GM12801 (cell line): ENCODE measurements at regions not wholly inside any gene's neighbourhood (a gene's known extent, or its start where the extent isn't known, plus 50 kb on each side); places are given as distances from the start of the nearest gene placed in this dataset.

ENCODE experiments used
- TF ChIP-seq, protein P1 (sequence below): IDR thresholded peaks from one replicate; pipeline ENCODE4 v1.5.1; 2011; ENCODE audit warnings: control low read depth; ENCODE audit not compliant: insufficient read length; ENCODE audit errors: extremely low read depth

DNA sequence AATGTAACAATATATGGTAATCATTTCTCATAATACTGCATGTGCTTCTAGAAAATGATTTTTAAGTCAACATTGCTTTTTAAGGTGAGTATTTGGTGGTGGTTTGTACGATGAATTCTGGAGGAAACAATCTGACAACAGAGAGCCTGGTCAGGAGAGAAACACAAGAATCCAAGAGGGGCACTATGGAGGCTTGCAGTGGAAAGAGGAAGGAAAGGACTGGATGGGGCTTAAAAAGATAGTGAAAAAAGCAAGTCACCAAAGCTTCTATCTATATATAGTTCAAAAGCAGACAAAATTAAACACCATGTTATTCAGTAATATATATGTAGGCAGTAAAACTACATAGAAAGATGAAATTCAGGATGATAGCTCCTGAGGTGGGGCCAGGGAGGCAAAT lies 109.4 kb upstream of the SERTAD2 start:
- TF ChIP-seq, protein P1, sequence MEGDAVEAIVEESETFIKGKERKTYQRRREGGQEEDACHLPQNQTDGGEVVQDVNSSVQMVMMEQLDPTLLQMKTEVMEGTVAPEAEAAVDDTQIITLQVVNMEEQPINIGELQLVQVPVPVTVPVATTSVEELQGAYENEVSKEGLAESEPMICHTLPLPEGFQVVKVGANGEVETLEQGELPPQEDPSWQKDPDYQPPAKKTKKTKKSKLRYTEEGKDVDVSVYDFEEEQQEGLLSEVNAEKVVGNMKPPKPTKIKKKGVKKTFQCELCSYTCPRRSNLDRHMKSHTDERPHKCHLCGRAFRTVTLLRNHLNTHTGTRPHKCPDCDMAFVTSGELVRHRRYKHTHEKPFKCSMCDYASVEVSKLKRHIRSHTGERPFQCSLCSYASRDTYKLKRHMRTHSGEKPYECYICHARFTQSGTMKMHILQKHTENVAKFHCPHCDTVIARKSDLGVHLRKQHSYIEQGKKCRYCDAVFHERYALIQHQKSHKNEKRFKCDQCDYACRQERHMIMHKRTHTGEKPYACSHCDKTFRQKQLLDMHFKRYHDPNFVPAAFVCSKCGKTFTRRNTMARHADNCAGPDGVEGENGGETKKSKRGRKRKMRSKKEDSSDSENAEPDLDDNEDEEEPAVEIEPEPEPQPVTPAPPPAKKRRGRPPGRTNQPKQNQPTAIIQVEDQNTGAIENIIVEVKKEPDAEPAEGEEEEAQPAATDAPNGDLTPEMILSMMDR = no peak

GRCh38 chr2:64765160-64765805 lies 111.6 kb upstream of the SERTAD2 start:
- TF ChIP-seq, protein P1 = no peak

GRCh38 chr2:64766841-64767669 lies 113.3 kb upstream of the SERTAD2 start:
- TF ChIP-seq, protein P1 = no peak

- TF ChIP-seq, protein P1 = no peak
Observed at GRCh38 chr2:64767670-64768468, 114.2 kb upstream of the SERTAD2 start.

- TF ChIP-seq, protein P1 = no peak
Observed at GRCh38 chr2:64768491-64769005, 114.8 kb upstream of the SERTAD2 start.

DNA sequence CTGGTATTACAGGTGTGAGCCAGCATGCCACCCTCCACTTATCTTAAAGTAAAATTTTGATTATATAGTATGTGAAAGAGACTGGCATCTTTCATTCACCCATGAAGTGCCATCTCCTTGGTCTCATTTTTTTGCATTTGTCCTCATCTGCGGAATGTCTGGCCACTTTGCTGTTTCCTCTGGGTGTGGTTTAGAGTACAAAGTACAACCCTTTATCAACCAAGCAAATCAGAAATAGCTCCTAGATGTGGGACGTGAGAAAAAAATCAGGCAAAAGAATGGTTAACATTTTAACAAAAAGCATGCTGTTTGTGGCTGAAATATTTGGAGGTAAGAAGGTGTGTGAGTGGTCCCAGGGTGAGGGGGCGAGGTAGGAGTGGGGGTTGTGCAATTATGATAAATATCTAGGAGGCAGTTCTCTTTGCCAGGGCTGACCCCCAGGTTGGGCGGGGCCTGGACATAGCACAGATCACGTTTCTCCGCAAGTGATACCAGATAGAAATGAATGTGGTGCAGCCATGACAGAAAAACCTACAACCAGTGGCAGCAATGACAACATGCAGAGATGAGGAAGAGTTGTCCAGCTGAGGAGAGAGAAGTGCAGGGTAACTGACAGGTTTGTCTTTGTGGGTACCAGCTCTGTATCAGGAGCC lies 115.8 kb upstream of the SERTAD2 start:
- TF ChIP-seq, protein P1 = no peak
